ENCODE measurements at regions not wholly inside any gene's neighbourhood (a gene's known extent, or its start where the extent isn't known, plus 50 kb on each side); places are given as distances from the start of the nearest gene placed in this dataset.

DNA sequence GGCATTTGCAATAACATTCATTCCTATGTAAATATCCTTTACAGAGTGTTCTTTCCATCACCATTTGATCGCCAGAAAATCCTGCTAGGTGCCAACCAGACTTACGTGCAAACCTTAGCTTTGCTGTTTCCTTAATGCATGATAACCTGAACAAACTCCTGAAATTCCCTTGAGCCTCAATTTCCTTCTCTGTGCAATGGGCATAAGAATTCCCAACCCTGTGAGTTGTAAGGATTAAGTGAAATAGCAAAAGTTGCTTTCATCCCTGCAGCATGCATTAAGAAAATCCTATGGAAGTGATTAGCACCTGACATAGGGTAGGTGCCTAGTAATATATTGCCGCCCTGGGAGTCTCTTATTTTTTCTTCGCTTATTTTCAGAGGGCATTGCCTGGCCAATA, 272.7 kb downstream of the MAF start:
- no peak for DNase-seq

DNA sequence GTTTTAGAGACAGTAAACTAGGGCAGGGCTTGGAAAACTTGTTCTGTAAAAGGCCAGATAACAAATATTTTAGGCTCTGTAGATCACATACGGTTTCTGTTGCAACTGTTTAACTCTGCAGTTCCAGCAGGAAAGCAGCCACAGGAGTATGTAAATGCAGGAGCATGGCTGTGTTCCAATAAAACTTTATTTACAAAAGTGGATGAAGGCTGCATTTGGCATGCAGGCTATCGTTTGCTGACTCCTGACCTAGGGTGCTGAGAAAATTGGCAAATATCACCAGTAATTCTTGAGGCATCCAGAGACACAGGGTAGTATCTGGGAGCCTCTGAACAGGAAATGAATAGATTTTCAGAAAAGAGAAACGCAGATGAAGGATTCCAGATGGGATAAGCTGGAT, 274.0 kb downstream of the MAF start:
- DNase-seq = no peak

DNA sequence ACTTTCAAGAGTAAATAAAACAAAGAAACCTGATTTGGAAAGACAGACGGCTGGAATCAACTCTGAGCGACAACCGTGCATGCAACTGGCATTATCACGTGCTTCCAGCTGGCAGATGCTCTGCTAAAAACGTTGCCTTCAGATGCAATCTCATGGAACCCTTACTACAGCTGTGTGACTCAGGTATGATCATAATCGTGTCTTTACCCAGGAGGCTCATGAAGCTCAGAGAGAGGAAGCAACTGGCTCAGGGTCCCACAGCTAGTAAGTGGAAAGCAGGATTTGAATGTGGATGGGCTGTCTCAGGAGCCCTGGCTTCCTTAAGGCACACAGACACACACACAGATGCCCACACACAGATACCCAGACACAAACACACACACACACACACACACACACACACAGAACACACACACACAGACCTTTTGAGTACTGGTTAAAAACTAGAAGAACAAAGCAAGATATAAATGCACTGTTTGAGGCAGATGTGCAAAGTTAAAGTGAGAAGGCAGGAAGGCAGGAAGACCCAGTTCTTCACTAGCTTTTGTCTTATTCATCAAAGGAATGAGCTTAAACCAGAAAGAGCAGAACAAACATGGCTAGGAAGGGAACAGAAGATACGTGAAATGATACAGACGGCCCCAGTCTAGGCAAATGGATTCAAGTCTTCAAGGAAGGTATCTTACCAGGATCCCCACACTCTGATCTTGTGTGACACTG, 275.2 kb downstream of the MAF start:
- DNase-seq = no peak

DNA sequence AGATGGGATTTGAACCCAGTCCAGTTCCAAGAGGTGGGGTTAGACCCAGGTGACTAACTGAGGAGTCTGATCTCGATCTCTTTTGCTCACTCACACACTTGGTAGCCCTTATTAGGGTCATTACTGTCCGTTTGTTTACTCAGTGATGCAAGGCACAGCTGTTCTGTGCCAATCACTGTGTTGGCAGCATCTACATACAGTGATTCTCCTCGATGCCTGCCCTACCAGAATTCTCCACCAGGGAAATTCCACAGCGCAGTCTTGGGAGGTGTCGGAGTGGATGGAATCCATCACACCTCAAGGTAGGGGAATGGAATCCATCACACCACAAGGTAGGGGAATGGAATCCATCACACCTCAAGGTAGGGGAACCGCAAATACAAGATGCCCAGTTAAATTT, 279.6 kb downstream of the MAF start:
- DNase-seq = no peak

DNA sequence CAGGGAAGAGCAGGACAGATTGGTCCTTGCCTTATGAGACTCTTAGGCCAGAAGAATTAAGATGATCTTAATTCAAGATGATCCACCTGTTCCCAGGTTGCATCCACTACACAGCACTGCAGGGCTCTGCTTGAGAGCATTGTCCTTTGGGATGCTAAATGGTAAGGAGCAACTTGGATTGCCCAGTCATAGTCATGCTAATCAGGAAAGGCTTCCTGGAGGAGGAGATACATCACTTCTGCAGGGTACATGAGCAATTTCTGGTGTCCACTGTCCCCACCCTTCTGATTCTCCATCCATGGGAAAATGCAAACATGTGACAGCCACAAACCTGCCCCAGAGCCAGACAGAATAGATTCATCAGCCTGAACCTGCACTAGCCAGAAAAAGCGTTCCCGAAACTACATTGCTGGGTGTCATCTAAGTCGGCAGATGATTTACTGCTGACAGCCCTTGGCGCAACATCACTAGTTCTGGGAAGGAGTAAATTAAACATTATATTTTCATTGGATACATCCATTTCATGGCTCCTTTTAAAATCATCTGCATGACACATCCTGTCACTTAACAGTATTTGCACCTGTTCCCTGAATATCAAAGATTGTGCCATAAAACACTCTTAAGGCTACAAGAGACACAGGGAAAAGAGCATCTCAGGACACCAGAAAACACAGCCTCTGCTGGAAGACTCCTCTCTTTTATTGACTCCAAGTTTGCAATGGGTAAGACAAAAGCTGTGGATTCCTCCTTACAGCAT, 282.2 kb downstream of the MAF start:
- no peak for DNase-seq

DNA sequence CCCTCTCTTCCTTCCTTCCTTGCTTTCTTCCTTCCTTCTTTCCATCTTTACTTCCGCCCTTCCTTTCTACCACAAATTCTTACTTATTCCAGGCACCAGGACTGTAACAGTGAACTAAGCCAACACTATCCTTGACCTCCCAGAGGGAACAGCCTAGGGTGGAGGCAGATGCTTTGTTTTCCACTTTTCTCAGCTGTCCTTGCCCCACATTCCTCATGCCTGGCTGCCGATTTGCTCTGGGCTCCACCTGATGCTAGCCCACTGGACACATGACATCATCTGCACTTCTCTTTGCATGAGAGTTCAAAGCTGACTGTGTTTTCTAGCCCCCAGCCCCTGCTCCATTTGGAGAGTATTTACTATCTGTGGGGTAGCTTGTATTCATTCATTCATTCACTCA, 283.0 kb downstream of the MAF start:
- no peak for DNase-seq

DNA sequence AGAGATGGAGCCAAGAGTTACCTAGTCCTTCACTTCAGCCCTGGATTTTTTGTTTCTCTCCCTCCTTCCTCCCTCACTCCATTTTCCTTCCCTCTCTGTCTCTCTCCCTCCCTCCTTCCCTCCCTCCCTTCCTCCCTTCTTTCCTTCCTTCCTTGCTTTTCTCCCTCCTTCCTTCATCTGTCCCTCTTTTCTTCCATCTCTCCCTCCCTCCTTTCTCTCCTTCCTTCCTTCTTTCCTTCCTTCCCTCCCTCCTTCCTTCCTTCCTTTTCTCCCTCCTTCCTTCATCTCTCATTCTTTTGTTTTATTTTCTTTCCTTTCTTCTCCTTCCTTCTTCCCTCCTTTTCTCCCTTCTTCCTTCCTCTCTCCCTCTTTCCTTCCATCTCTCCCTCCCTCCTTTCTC, 283.5 kb downstream of the MAF start:
- no peak for DNase-seq

DNA sequence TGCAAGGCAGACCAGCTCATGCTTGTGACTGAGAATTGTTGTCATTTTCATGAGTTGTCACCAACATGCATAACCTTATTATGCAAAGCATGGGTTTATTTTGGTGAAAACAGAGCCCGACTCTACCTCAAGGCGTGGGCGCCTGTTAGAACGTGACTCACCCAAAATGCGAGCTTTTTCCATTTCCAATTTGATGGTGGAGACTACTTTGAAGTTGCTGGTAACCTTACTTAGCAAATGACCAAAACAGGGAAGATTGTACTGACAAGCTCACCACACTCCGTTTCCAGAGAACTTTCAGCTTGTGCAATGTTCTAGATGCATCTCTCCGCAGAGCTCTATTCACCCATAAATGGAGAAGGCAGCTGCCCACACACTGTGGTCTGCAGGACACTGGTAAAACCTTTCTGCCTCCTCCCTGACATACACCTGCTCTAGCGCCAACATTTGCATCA, 284.5 kb downstream of the MAF start:
- DNase-seq = no peak

DNA sequence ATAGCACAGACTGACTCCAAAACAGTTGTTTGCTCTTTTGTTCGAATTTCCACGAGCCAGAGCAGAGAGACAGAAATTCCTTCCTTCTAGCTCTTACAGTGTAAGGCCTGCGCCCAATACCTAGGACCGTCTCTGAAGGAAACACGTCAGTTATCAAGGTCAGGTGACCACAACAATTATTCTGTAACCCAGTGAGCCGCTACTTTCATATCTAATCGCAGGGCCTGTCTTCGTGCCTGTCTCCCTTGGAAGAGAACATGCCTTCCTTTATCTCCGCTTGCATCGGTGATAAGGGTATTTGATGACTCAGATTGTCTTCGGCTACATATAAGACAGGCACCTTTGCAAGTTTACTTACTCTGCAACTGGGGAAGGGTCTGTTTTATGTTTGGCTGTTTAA, 288.0 kb downstream of the MAF start:
- no peak for DNase-seq

DNA sequence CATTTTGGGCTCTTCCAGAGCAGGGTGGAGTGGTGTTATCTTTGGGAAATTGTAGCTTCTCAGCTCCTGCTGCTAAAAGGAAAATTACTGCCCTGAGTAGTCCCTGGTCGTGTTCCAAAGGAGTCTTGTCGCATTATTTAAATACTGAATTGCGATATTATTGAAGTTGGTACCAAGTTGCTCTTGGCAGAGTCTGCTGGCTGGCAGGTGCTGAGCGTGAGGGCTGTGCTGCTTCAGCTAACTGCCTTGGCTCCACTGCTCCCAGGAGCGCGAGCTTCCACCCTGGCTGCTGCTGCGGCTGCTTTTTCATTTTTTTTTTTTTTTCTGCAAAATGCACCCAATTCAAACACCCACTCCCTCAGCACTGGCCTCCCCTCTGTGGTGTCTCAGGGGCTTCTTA, 289.8 kb downstream of the MAF start:
- DNase-seq = peak; percentile 46

DNA sequence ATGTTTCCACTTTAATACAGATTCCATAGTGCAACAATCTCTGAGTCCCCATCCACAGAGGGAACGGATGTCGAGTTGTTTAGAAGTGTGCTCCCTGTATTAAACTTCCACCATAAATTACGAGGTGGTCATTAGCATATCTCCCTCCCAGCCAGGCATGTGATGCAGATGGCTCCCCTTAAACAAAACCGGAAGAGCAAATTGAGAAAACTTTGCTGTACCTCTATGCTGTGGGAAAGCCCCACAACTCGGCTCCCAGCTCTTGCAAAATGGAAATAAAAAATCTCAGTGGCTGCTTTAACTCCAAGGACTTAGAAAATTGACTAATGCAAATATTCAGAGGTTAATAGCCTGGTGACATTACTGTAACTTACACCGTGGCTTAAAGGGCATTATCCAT, 290.9 kb downstream of the MAF start:
- no peak for DNase-seq

DNA sequence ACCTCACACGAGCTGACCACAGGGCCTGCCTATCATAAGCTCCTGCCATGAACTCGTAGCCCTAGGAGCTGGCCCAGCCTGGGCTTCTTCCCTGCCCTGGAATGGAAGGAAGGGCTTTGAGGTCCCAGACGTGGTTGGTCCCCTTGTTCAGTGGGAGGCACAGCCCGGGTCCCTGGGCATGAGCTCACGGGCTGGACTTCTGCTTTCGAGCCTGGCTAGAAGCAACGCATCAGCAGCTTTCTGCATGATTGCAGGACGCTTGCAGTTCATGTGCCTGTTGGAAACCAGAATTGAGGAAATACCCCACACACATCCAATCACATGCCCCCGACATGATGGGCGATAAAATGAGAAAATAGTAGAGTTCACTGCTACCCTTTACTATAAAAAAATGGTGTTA, 293.3 kb downstream of the MAF start:
- DNase-seq = no peak

DNA sequence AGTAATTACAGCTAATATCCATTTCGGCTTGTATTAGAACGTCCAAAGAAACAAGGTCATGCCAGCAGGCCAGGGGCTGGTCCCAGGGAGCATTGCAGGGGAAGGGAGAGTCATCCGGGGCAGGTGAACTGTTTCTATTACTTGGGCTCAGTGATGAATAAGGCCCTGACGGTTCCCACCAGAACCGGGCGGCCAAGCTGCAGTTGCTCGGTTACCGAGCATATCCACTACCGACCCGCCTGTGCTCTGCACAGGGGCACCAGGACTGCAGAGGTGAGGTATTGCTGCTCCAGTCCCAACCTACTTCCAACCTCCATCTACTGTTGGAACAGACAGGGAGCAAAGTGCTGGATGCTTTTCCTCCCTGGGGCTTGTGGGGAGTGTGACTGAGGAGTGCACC, 295.5 kb downstream of the MAF start:
- DNase-seq = no peak

DNA sequence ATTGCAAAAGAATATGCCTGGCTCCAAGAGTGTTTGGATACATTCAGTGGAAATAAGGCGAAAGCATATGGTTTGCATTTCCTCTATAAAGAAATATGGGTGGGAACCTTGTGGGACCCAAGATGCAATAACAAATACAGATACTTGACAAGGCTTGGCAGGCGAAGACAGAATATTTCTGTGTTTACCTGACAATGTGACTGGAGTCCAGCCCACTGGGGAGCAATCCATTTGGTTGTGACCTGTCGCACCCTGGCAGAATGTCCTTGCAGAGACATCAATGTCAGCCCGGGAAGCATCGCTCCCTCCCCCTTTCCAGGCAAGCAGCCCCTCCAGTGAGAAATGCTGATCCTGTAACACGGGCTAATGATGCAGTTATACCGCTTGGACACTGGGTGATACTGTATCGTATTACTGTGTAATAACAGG, 296.6 kb downstream of the MAF start:
- peak; percentile 42 for DNase-seq

DNA sequence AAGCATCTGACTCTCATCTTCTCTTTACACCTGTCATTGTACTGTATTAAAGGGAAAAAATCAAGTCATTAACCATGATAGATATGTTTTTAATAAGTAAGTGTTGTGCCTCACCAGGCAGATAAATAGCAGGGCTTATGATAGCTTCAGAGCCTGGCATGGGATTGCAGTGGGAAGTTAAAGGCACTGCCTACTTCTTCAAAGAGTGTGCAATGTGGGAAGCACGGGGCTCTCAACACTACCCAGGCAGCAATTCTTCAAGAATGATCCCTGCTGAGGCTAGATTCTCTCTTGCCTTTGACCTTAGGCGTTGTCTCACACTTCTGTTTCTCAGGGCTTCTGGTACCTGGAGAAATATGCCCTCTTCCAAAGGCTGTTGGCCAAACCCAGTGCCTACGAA, 297.3 kb downstream of the MAF start:
- DNase-seq = no peak

DNA sequence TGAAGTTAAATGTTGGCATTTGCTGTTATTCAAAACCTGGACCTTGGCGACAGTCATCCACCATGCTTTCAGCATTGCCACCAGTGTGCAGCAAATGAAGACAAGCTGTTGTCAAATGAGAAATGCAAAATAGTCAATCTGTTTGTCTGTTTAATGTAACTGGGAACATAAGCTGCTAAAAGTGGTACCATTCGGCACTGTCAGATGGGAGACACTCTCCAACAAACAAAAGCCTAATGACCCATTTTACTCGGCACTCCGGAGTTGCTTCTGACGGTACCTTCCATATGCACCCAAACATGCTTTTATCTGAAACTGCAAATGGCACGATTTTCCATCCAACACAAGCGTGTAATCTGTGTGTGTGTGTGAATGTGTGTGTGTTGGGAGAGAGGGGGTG, 297.8 kb downstream of the MAF start:
- DNase-seq = no peak

DNA sequence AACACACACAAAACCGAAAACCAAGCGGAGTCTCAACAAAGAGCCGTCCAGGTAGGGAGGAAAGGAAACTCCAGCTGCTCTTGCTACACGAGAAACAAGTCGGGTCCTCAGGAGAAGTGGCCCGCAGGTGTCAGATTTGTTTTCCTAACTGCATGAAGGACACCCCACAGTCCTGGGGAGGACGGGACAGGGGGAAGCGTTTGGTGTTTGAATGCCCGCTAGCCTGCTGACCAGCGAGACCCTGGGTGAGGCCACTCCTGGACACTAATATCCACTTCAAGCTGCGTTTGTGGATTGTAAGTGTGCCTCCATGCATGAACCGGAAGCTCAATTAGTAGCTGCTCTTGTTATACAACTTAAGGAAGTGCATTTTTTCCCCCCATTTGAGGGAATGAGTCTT, 299.5 kb downstream of the MAF start:
- peak; percentile 29 for DNase-seq

DNA sequence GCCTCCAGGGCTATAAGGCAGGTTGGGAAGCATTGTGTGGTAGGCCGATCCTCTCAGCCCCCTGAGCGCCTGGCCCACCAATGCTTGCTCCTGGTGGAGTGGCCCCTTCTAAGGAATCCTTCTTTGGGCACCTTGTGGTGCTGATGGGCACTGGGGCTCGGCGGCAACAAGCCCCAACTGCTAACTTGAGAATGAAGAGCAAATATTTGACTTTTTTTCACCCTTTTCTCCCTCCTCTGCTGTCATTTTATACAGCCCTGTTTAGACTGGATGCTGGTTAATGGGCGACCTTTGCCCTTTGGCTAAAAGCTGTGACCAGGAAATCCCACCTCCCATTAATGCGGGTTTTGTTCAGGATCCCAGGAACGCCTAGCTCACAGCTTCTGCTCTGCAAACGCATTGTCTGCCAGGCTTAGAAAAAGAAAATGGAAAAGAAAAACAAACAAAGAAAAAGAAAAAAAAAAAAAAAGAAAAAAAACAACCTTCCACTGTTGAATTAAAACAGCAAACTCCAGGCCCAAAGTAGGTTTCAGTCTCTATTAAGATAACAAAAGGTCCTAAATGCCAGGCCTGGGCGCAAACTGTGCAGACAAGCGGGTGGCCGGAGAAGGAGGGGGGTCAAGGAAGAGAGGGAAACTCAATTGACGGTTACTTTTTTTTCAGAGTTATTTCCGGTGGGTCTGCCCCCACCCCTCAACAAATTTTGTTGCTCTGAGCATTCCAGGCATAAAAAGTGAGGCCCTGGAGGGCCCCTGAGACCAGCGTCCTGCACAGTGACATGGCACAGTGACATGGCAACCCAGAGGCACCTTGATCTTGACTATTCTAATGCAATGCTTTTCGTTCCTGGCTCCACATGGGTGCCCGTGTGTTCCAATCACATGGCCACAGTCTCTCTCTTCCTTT, 301.4 kb downstream of the MAF start:
- DNase-seq = no peak

DNA sequence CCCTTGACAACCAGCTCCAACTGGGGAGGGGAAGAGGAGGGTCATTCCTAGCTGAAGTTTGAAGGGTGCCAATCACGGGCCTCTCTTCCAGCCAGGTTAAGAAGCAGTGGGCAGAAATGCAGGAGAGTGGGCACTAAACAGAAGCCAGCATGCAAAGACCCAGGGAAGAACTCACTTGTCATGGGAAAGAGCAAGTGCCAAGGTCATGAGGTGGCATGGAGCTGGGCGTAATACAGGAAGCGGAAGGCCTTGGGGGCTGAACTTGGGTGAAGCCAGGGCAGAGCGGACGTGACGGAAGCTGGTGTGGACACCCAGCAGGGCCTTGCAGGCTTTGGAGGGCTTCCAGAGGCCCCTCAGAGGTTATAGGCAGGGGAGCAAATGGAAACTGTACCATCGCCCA, 302.1 kb downstream of the MAF start:
- no peak for DNase-seq

DNA sequence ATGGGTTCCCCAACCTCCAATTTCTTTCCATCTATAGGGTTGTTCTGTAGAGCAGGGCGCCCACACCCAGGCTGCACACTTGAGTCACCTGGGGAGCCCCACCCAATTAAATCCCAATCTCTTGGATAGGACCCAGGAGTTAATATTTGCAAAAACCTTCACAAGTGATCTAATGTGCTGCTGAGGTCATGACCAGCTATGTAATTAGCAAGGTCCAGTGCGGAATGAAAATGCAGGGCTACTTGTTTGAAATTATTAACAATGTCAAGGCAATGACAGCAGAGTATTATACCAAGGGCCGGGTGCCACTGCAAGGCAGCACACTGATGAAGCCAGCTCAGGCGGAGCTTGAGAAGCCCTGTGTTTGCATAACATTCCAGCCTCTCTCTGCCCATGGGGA, 302.7 kb downstream of the MAF start:
- no peak for DNase-seq

DNA sequence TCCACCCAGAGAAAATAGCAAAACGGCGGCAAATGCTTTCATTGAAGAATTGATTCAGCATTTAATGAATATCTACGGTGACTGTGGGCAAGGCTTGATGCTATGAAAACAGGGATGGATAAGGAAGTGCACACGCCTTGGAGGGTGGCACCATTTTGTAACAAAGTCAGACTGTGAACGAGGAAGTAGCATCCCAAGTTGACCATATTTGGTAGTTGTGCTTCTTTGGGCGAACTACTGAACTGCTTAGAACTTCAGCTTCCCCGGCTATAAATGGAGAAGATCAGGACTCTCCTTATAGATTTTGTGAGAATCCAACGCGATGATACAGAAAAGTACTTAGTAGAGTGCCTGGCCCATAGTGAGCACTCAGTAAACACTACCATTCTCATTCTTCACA, 303.2 kb downstream of the MAF start:
- no peak for DNase-seq

DNA sequence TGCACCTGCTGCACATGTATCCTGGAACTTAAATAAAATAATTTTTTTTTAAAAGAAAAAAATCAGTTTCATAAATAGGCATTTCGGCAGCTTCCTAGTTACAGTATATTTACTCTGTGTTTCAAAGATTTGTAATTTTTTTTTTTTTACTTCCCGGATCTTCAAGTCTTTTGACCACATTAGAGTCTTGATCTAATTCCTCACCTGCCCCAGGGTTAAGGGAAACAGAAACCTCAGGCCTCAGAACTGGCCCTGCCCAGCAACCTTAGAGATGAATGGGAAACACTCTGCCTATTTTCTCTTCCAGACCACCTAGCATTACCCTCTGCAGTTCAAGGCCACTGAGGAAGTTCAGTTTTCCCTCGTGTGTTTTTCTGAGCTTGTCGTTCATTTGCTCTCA, 304.0 kb downstream of the MAF start:
- DNase-seq = no peak

DNA sequence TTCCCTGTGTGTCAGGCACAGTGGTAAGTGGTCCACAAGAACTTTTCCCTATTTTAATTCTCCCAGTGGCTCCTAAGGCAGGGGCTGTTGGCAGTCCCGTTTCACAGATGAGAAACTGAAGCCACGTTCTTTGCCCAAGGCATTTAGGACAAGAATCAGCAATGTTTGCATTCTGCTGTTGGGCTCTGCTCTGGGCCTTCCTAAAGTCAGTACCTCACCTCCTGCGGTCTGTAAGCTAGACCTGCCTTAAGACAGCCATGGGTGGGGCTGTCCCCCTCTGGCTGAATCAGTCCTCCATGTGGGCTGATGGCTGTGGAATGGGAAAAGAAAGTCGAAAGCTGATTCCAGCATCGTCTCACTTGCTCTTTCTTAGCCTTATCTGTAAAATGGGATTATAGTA, 304.8 kb downstream of the MAF start:
- DNase-seq = no peak

DNA sequence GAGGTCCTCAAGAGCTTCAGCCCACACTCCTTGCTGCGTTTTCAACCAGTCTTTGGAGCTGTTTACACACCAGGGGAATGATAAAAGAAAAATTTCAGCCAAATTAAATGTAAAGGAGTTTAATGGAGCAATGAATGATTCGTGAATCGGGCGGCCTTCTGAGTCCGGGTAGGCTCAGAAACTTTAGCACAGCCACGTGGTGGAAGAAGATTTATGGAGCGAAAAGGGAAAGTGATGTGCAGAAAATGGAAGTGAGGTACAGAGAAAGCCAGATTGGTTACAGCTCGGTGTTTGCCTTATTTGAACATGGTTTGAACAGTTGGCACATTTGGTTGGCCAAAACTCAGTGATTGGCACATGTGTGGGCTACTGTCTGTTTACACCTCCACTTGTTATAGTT, 305.4 kb downstream of the MAF start:
- no peak for DNase-seq

Data from NCI-H1092 treated with DMSO at 0.1 percent for 48 hours (cell line).